ENCODE measurements at regions not wholly inside any gene's neighbourhood (a gene's known extent, or its start where the extent isn't known, plus 50 kb on each side); places are given as distances from the start of the nearest gene placed in this dataset.

DNA sequence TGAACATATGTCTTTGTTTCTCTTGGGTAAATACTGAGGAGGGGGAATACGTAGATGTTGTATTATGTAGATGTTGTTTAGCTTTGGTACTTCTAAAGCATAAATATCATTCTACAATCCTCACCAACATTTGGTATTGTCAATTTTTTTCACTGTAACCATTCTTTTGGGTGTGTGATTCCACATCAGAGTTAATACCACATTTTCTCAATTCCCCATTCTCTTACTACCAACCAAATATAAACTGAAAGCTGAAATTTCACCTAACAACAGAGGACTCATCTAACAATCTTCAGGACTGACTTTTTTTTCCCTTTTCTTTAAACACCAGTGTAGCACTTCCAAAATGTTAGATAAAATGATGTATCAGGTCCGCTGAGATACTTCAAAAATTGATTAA lies 120.7 kb upstream of the RIOK3 start:
- H4K91ac ChIP-seq (ENCODE audit: insufficient read length, low read depth, low read length), result no peak overlapping the region
- H3K79me1 ChIP-seq (ENCODE audit: insufficient read depth, low read depth, low read length, poor library complexity, severe bottlenecking), result no peaks in the 10 kb centered on the region
- no peak overlapping the region for H4K5ac ChIP-seq (ENCODE audit: insufficient read length, low read depth, low read length)
- H3K4me3 Mint-ChIP-seq, result no peak overlapping the region
- H3K9me3 Mint-ChIP-seq, result peaks cover 2% of the 10 kb centered on the region in 2 experiments; a peak in 4 of 5 replicates
- no peak overlapping the region for H2BK12ac ChIP-seq (ENCODE audit: insufficient read length, low read depth, low read length)
- no peak overlapping the region for H3K56ac ChIP-seq (ENCODE audit: insufficient read length, low read depth, low read length)
- H3K27me3 ChIP-seq (ENCODE audit: insufficient read depth, low read length), result no peaks in the 10 kb centered on the region
- H3K23me2 ChIP-seq (ENCODE audit: insufficient read length, low read depth, low read length, poor library complexity, severe bottlenecking), result no peaks in the 10 kb centered on the region
- no peak for DNase-seq
- no peak overlapping the region for H2BK120ac ChIP-seq (ENCODE audit: low read depth, low read length, poor library complexity, severe bottlenecking)
- H3K18ac ChIP-seq (ENCODE audit: insufficient read length, low read depth, low read length), result no peak overlapping the region
- H3K27ac ChIP-seq (ENCODE audit: insufficient read length, low read depth, low read length), result no peak overlapping the region
- H2AK5ac ChIP-seq (ENCODE audit: insufficient read length, low read length), result no peak overlapping the region
- WGBS (ENCODE audit: extremely low coverage, insufficient read length, low lambda C conversion rate), result no CpG with 5 or more reads among the region's 2 CpGs
- peaks cover 3 to 15% (median 13%) of the 10 kb centered on the region in 3 experiments; a peak in 5 of 7 replicates for H3K36me3 Mint-ChIP-seq (ENCODE audit: insufficient read depth in 1 of 3, low read depth in 3 of 3)
- H3K9ac ChIP-seq (ENCODE audit: extremely low read depth, insufficient read length, low read length), result no peak overlapping the region
- H3T11ph ChIP-seq (ENCODE audit: low read length), result no peak overlapping the region
- peaks cover 2% of the 10 kb centered on the region; the same call in 1 of the 2 replicates for H3K4me1 ChIP-seq (ENCODE audit: insufficient read depth, low read length)
- no peak overlapping the region for H2BK20ac ChIP-seq (ENCODE audit: low read depth, low read length, poor library complexity, severe bottlenecking)
- H3K79me2 ChIP-seq (ENCODE audit: insufficient read depth, low read length), result no peaks in the 10 kb centered on the region
- no peak overlapping the region for H2BK15ac ChIP-seq (ENCODE audit: low read depth, low read length)
- H3K9me3 ChIP-seq (ENCODE audit: control insufficient read depth, low read depth, low read length), result no peaks in the 10 kb centered on the region
- H3K4me1 Mint-ChIP-seq, result peaks cover 23% of the 10 kb centered on the region in 2 experiments
- H3K4ac ChIP-seq (ENCODE audit: low read depth, low read length), result no peak overlapping the region
- no peak overlapping the region for H4K8ac ChIP-seq (replicated peaks; ENCODE audit: insufficient read length, low read depth, low read length)
- TF ChIP-seq, protein P1, sequence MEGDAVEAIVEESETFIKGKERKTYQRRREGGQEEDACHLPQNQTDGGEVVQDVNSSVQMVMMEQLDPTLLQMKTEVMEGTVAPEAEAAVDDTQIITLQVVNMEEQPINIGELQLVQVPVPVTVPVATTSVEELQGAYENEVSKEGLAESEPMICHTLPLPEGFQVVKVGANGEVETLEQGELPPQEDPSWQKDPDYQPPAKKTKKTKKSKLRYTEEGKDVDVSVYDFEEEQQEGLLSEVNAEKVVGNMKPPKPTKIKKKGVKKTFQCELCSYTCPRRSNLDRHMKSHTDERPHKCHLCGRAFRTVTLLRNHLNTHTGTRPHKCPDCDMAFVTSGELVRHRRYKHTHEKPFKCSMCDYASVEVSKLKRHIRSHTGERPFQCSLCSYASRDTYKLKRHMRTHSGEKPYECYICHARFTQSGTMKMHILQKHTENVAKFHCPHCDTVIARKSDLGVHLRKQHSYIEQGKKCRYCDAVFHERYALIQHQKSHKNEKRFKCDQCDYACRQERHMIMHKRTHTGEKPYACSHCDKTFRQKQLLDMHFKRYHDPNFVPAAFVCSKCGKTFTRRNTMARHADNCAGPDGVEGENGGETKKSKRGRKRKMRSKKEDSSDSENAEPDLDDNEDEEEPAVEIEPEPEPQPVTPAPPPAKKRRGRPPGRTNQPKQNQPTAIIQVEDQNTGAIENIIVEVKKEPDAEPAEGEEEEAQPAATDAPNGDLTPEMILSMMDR (conservative IDR thresholded peaks at IDR 0.05), result no peak
- H3K27me3 Mint-ChIP-seq (ENCODE audit: low read depth), result peaks cover 2% of the 10 kb centered on the region; the same call in 1 of the 2 replicates
- peak overlapping the region in 1 of 3 experiments; percentile 12; a peak in 3 of 7 replicates for H3K27ac Mint-ChIP-seq
- no peaks in the 10 kb centered on the region for H4K20me1 ChIP-seq (ENCODE audit: control insufficient read depth, insufficient read depth, insufficient read length)
- H2AFZ ChIP-seq (ENCODE audit: low read length), result no peak overlapping the region
- no peak overlapping the region for H2BK5ac ChIP-seq (ENCODE audit: insufficient read length, low read length)
- H3K23ac ChIP-seq (ENCODE audit: insufficient read length, low read depth, low read length), result no peak overlapping the region
- no peak overlapping the region for H3K14ac ChIP-seq (ENCODE audit: insufficient read depth, low read length)
- no peak overlapping the region for H3K4me2 ChIP-seq (ENCODE audit: insufficient read depth, insufficient read length, low read length)
